ENCODE measurements at regions not wholly inside any gene's neighbourhood (a gene's known extent, or its start where the extent isn't known, plus 50 kb on each side); places are given as distances from the start of the nearest gene placed in this dataset.

DNA sequence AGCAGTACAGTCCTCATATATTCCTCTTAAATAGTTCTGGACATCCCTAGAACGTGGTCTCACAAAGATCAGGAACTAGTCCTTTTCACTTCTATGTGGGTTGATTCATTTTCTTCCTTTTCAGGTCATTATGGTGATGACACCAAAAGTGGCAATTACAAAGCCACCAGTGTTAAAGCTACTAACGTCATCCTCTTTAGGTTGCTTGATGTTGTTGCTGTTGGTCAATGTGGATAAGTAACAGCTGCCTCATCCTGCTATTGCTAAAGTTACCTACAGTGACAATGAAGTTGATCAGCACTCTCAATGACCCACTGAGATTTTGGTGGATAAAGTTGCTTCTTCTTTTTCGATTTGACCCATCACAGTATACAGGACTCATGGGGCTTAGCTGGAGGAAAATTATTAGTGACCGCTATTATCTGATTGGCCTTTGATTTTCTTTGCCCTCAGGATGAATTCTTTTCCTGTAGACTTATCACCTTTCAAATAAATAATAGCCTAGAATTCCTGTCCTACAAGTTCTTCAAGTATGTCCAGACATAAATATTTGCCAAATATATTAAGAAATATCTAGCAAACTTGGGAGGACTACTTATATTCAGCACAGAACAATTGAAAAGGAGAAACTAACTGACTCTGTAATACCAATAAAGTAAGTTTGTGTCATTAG lies 54.0 kb upstream of the ATP2B1 start:
- POLR2A ChIA-PET = interaction anchor here (0.6 kb wide), 1 partner anchor 9 kb away, joined by 3 read pairs; no protein-coding TSS in a partner anchor
- CTCF ChIA-PET = interaction anchor here (1.5 to 1.6 kb wide), 2 partner anchors 37 to 83 kb away, joined by 3 read pairs; no protein-coding TSS in a partner anchor

More for the DNA sequence above, 54.0 kb upstream of the ATP2B1 start:
- H4K20me1 ChIP-seq (replicated peaks; ENCODE audit: control insufficient read depth, extremely low read depth, insufficient read depth, low read length) = no peaks in the 10 kb centered on the region
- no peaks in the 10 kb centered on the region for H3K9me1 ChIP-seq (replicated peaks; ENCODE audit: control insufficient read depth, extremely low read depth, insufficient read depth, low read length)
- no peak overlapping the region for H3K27ac ChIP-seq (ENCODE audit: insufficient read depth, low read depth, low read length)
- H3K36me3 ChIP-seq (ENCODE audit: control insufficient read depth in 2 of 2, extremely low read depth in 1 of 2, insufficient read depth in 2 of 2, low read length in 2 of 2) = no peaks in the 10 kb centered on the region
- H3K27me3 ChIP-seq (ENCODE audit: control insufficient read depth in 2 of 2, insufficient read depth in 2 of 2, low read length in 2 of 2) = no peaks in the 10 kb centered on the region
- no peaks in the 10 kb centered on the region for H3K4me1 ChIP-seq (ENCODE audit: control insufficient read depth, extremely low read depth, insufficient read depth, low read length)
- intact Hi-C loops (cut with micrococcal nuclease) = no loop called here
- no peak for FAIRE-seq
- no TSS peak for BruUV-seq (replicated peaks)
- no peak for DNase-seq (ENCODE audit: low read depth, low spot score)
- no peak overlapping the region for H2AFZ ChIP-seq (ENCODE audit: low read depth, low read length)
- H3K4me3 ChIP-seq (replicated peaks in 1 of 3; ENCODE audit: insufficient read depth in 1 of 3, low read depth in 1 of 3, low read length in 3 of 3) = no peak overlapping the region
- H3K9ac ChIP-seq (replicated peaks; ENCODE audit: extremely low read depth, insufficient read depth, low read length) = no peak overlapping the region
- dilution Hi-C loops (cut with MboI; ENCODE audit: extremely low pct_ligation_motif_present, low sequenced_read_pairs) = no loop called here
- H3K79me2 ChIP-seq (ENCODE audit: control insufficient read depth, insufficient read depth, low read length) = no peaks in the 10 kb centered on the region
- no peak overlapping the region for H3K4me2 ChIP-seq (ENCODE audit: insufficient read depth, low read length)
- TF ChIP-seq POLR2A (IDR thresholded peaks at IDR 0.05; ENCODE audit: low read depth, low read length) (no peak), EZH2 (IDR thresholded peaks at IDR 0.05; ENCODE audit: borderline replicate concordance, low read depth, low read length, severe bottlenecking) (no peak), FOS (IDR thresholded peaks at IDR 0.05; ENCODE audit: borderline replicate concordance, insufficient read depth, low read length) (no peak), MYC (IDR thresholded peaks at IDR 0.05; ENCODE audit: low read depth, low read length) (no peak), POLR2AphosphoS5 (IDR thresholded peaks at IDR 0.05; ENCODE audit: insufficient read depth, low read depth, low read length) (no peak), MAX (IDR thresholded peaks at IDR 0.05; ENCODE audit: insufficient read depth, insufficient read length) (no peak)
- TF ChIP-seq, protein P1, sequence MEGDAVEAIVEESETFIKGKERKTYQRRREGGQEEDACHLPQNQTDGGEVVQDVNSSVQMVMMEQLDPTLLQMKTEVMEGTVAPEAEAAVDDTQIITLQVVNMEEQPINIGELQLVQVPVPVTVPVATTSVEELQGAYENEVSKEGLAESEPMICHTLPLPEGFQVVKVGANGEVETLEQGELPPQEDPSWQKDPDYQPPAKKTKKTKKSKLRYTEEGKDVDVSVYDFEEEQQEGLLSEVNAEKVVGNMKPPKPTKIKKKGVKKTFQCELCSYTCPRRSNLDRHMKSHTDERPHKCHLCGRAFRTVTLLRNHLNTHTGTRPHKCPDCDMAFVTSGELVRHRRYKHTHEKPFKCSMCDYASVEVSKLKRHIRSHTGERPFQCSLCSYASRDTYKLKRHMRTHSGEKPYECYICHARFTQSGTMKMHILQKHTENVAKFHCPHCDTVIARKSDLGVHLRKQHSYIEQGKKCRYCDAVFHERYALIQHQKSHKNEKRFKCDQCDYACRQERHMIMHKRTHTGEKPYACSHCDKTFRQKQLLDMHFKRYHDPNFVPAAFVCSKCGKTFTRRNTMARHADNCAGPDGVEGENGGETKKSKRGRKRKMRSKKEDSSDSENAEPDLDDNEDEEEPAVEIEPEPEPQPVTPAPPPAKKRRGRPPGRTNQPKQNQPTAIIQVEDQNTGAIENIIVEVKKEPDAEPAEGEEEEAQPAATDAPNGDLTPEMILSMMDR (IDR thresholded peaks at IDR 0.05; ENCODE audit: extremely low read depth in 1 of 2, insufficient read depth in 1 of 2, low read depth in 1 of 2, low read length in 2 of 2) = no peak
- H3K9me3 ChIP-seq (replicated peaks; ENCODE audit: control insufficient read depth, insufficient read depth, low read length) = no peaks in the 10 kb centered on the region
